ENCODE measurements at regions not wholly inside any gene's neighbourhood (a gene's known extent, or its start where the extent isn't known, plus 50 kb on each side); places are given as distances from the start of the nearest gene placed in this dataset.

DNA sequence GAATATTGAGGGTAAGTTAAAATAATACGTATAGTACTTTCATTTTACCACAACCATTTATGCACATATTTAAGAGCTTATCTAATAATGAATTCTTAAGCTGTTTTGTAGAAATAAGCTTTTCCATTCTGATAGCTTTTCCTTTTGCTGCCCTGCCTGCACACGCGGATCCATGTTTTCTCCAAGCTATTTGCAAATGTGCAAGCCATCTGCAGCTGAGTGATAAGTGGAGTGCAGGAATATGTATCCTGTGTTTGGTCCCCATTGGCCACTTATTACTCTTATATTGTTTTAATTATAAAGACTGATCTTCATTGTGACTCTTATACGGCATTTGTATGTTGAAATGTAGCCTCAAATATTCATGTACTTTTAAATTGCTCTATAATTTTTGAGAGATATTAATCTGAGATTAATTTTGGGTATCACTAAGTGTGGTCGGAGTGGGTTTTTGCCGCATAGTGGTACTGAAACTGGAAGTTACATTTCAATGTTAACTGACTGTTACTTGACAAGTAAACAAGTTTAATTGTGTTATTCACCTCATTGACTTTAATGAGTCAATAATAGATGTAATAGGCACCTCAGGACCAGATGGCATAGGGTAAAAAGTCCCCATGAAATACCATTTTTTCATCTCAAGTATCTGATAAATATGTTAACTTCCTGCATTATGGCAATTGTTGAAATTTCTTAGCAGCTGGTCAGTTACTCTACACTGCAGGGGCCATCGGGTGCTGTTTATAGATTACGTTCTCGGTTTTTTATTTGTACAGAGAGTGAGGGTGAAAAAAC is 1567.4 kb downstream of the EFNB2 start:
- TF ChIP-seq, protein P1, sequence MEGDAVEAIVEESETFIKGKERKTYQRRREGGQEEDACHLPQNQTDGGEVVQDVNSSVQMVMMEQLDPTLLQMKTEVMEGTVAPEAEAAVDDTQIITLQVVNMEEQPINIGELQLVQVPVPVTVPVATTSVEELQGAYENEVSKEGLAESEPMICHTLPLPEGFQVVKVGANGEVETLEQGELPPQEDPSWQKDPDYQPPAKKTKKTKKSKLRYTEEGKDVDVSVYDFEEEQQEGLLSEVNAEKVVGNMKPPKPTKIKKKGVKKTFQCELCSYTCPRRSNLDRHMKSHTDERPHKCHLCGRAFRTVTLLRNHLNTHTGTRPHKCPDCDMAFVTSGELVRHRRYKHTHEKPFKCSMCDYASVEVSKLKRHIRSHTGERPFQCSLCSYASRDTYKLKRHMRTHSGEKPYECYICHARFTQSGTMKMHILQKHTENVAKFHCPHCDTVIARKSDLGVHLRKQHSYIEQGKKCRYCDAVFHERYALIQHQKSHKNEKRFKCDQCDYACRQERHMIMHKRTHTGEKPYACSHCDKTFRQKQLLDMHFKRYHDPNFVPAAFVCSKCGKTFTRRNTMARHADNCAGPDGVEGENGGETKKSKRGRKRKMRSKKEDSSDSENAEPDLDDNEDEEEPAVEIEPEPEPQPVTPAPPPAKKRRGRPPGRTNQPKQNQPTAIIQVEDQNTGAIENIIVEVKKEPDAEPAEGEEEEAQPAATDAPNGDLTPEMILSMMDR (conservative IDR thresholded peaks at IDR 0.05; ENCODE audit: low read depth, low read length): no peak
- no peak for TF ChIP-seq EZH2 (IDR thresholded peaks at IDR 0.05; ENCODE audit: low read length, unreplicated experiment)
- TF ChIP-seq EZH2phosphoT487 (IDR thresholded peaks at IDR 0.05; ENCODE audit: borderline replicate concordance, low read length): no peak
